ENCODE measurements at regions not wholly inside any gene's neighbourhood (a gene's known extent, or its start where the extent isn't known, plus 50 kb on each side); places are given as distances from the start of the nearest gene placed in this dataset.

DNA sequence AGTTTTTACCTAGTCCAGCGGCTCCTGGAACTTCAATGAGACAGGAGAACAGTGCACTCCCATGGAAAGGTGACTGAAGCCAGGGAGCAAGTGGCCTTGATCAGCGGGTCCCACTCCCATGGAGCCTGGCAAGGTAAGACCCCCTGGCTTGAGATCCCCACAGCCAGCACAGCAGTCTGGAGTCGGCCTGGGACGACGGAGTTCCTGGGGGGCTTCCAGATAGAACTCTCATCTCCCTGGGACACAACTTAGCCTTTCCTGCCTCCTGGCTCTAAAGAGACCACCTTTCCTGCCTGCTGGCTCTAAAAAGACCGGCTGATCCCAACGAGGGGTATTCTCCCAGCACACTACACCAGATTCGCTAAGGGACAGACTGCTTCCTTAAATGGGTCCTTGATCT lies 1279.0 kb upstream of the GOT2 start (continued):
- TF ChIP-seq TAF1 (IDR thresholded peaks at IDR 0.05; ENCODE audit: borderline replicate concordance, low read depth, low read length) = no peak
- TF ChIP-seq FOXM1 (IDR thresholded peaks at IDR 0.05; ENCODE audit: low read depth) = no peak
- no peak for TF ChIP-seq USF2 (IDR thresholded peaks at IDR 0.05; ENCODE audit: borderline replicate concordance, low read depth, low read length)

- H3K9me3 ChIP-seq = no peaks in the 10 kb centered on the region
- H2AFZ ChIP-seq (ENCODE audit: low read depth) = no peak overlapping the region
- no peak overlapping the region for H3K27ac ChIP-seq (ENCODE audit: low read depth in 2 of 2, low read length in 1 of 2)
- H3K4me2 ChIP-seq = no peak overlapping the region
- no peaks in the 10 kb centered on the region for H3K79me2 ChIP-seq (ENCODE audit: insufficient read depth)
- no peak overlapping the region for H3K9ac ChIP-seq
- CTCF ChIA-PET = no interaction called here
- H3F3A ChIP-seq (replicated peaks; ENCODE audit: insufficient read depth) = no peaks in the 10 kb centered on the region
- 18% methylated on average over 3 of the region's 3 CpGs for WGBS (ENCODE audit: low lambda C conversion rate)
- no peaks in the 10 kb centered on the region for H4K20me1 ChIP-seq (ENCODE audit: insufficient read depth)
- H3K9me2 ChIP-seq = no peaks in the 10 kb centered on the region
- no peak overlapping the region for H3K4me3 ChIP-seq (ENCODE audit: low read depth in 2 of 2, low read length in 1 of 2)
- POLR2A ChIA-PET = no interaction called here
- no peak for DNase-seq
- H3K4me1 ChIP-seq (ENCODE audit: control insufficient read depth in 1 of 2, insufficient read depth in 2 of 2, low read depth in 1 of 2, low read length in 1 of 2) = no peaks in the 10 kb centered on the region
- no peak for TF ChIP-seq NRF1 (IDR thresholded peaks at IDR 0.05; ENCODE audit: low read depth, low read length)
- TF ChIP-seq, protein P1, sequence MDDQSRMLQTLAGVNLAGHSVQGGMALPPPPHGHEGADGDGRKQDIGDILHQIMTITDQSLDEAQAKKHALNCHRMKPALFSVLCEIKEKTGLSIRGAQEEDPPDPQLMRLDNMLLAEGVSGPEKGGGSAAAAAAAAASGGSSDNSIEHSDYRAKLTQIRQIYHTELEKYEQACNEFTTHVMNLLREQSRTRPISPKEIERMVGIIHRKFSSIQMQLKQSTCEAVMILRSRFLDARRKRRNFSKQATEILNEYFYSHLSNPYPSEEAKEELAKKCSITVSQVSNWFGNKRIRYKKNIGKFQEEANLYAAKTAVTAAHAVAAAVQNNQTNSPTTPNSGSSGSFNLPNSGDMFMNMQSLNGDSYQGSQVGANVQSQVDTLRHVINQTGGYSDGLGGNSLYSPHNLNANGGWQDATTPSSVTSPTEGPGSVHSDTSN (IDR thresholded peaks at IDR 0.05) = no peak
- no peaks in the 10 kb centered on the region for H3K36me3 ChIP-seq (replicated peaks in 1 of 2; ENCODE audit: control insufficient read depth in 1 of 2, insufficient read depth in 2 of 2, low read length in 1 of 2)
- H3K27me3 ChIP-seq (ENCODE audit: insufficient read depth) = no peaks in the 10 kb centered on the region
These were observed 1267.4 kb upstream of the GOT2 start for GRCh38 chr16:60001523-60001922.

GRCh38 chr16:59997706-59998105 lies 1263.6 kb upstream of the GOT2 start:
- WGBS (ENCODE audit: low lambda C conversion rate) = 58% methylated on average over 4 of the region's 4 CpGs
- H3K4me1 ChIP-seq (ENCODE audit: control insufficient read depth in 1 of 2, insufficient read depth in 2 of 2, low read depth in 1 of 2, low read length in 1 of 2) = no peaks in the 10 kb centered on the region
- no peaks in the 10 kb centered on the region for H3K27me3 ChIP-seq (ENCODE audit: insufficient read depth)
- ChIA-PET CTCF (no interaction called here), POLR2A (no interaction called here)
- H4K20me1 ChIP-seq (ENCODE audit: insufficient read depth) = no peaks in the 10 kb centered on the region
- no peak overlapping the region for H2AFZ ChIP-seq (ENCODE audit: low read depth)
- no peaks in the 10 kb centered on the region for H3K9me3 ChIP-seq
- no peaks in the 10 kb centered on the region for H3K9me2 ChIP-seq
- no peak overlapping the region for H3K9ac ChIP-seq
- H3K4me3 ChIP-seq (ENCODE audit: low read depth in 2 of 2, low read length in 1 of 2) = no peak overlapping the region
- no peak overlapping the region for H3K27ac ChIP-seq (ENCODE audit: low read depth in 2 of 2, low read length in 1 of 2)
- H3F3A ChIP-seq (replicated peaks; ENCODE audit: insufficient read depth) = no peaks in the 10 kb centered on the region
- H3K36me3 ChIP-seq (replicated peaks in 1 of 2; ENCODE audit: control insufficient read depth in 1 of 2, insufficient read depth in 2 of 2, low read length in 1 of 2) = no peaks in the 10 kb centered on the region
- no peaks in the 10 kb centered on the region for H3K79me2 ChIP-seq (ENCODE audit: insufficient read depth)
- DNase-seq = no peak
- no peak overlapping the region for H3K4me2 ChIP-seq
- TF ChIP-seq YY1 (IDR thresholded peaks at IDR 0.05; ENCODE audit: low read depth) = no peak
- no peak for TF ChIP-seq GATA2 (CRISPR knock-in tag; IDR thresholded peaks at IDR 0.05)
- no peak for TF ChIP-seq ZBTB33 (IDR thresholded peaks at IDR 0.05; ENCODE audit: borderline replicate concordance, low read depth)
- TF ChIP-seq FOXM1 (IDR thresholded peaks at IDR 0.05; ENCODE audit: low read depth) = no peak
- TF ChIP-seq USF2 (IDR thresholded peaks at IDR 0.05; ENCODE audit: borderline replicate concordance, low read depth, low read length) = no peak
- no peak for TF ChIP-seq RFX5 (IDR thresholded peaks at IDR 0.05; ENCODE audit: low read length)
- no peak for TF ChIP-seq EZH2phosphoT487 (IDR thresholded peaks at IDR 0.05; ENCODE audit: borderline replicate concordance, low read depth)
- TF ChIP-seq FOSL2 (IDR thresholded peaks at IDR 0.05; ENCODE audit: borderline replicate concordance, low read depth) = no peak
- TF ChIP-seq, protein P2, sequence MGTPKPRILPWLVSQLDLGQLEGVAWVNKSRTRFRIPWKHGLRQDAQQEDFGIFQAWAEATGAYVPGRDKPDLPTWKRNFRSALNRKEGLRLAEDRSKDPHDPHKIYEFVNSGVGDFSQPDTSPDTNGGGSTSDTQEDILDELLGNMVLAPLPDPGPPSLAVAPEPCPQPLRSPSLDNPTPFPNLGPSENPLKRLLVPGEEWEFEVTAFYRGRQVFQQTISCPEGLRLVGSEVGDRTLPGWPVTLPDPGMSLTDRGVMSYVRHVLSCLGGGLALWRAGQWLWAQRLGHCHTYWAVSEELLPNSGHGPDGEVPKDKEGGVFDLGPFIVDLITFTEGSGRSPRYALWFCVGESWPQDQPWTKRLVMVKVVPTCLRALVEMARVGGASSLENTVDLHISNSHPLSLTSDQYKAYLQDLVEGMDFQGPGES (IDR thresholded peaks at IDR 0.05; ENCODE audit: low read depth, low read length) = no peak
- no peak for TF ChIP-seq GABPA (IDR thresholded peaks at IDR 0.05; ENCODE audit: low read depth)
- TF ChIP-seq FOXJ3 (CRISPR knock-in tag; IDR thresholded peaks at IDR 0.05) = no peak
- TF ChIP-seq CHD2 (IDR thresholded peaks at IDR 0.05; ENCODE audit: low read length, partially characterized antibody) = no peak
- no peak for TF ChIP-seq EP300 (IDR thresholded peaks at IDR 0.05; ENCODE audit: borderline replicate concordance in 1 of 2, low read depth in 1 of 2, low read length in 1 of 2)
- TF ChIP-seq RAD21 (IDR thresholded peaks at IDR 0.05; ENCODE audit: low read length) = no peak
- TF ChIP-seq, protein P3, sequence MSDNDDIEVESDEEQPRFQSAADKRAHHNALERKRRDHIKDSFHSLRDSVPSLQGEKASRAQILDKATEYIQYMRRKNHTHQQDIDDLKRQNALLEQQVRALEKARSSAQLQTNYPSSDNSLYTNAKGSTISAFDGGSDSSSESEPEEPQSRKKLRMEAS (IDR thresholded peaks at IDR 0.05; ENCODE audit: low read depth) = no peak
- TF ChIP-seq TAF1 (IDR thresholded peaks at IDR 0.05; ENCODE audit: borderline replicate concordance, low read depth, low read length) = no peak
- no peak for TF ChIP-seq NRF1 (IDR thresholded peaks at IDR 0.05; ENCODE audit: low read depth, low read length)

All from SK-N-SH (cell line).